GM12878 (cell line): ENCODE measurements at regions not wholly inside any gene's neighbourhood (a gene's known extent, or its start where the extent isn't known, plus 50 kb on each side); places are given as distances from the start of the nearest gene placed in this dataset.

ENCODE experiments used
- ATAC-seq: fragments of 200-7000 bp; cut with Tn5 transposase; 3 replicates; pipeline ENCODE4 v1.9.1; 2020; ENCODE audit warnings: mild to moderate bottlenecking, moderate library complexity
- BruUV-seq: library from RNA; stranded (reverse); fragments of 400-500 nt; replicated peaks from 2 replicates; lab custom pipeline; 2021; lab: Mats Ljungman, UMichigan
- CTCF ChIA-PET: fragments of 300-600 bp; sonication (Branson Sonifier 250); formaldehyde crosslinking; extraction: SDS; loops from one replicate; lab custom pipeline; 2021; ENCODE audit warnings: inconsistent platforms; lab: Yijun Ruan, JAX
- POLR2A ChIA-PET: fragments of 350-600 bp; formaldehyde crosslinking; extraction: SDS; loops from one replicate; lab custom pipeline; 2021; ENCODE audit warnings: inconsistent platforms; lab: Charles Lee
- RAD21 ChIA-PET: fragments of 300-600 bp; sonication (Branson Sonifier 250); formaldehyde crosslinking; loops from one replicate; lab custom pipeline; 2023; ENCODE audit warnings: antibody characterized with exemption; ENCODE audit not compliant: unreplicated experiment; lab: Charles Lee
- SMC1A ChIA-PET: fragments of 300-600 bp; sonication (Branson Sonifier 250); formaldehyde crosslinking; loops from one replicate; lab custom pipeline; 2023; ENCODE audit not compliant: unreplicated experiment, uncharacterized antibody; lab: Charles Lee
- DNase-seq: peaks from one replicate; pipeline ENCODE4 v3.0.0-alpha.2; 2011; ENCODE audit warnings: low read depth, low spot score
- FAIRE-seq: peaks from 3 replicates; lab custom pipeline; 2011; peaks lifted over from hg19 to GRCh38; lab: Jason Lieb, UNC
- H2AFZ ChIP-seq: 2 replicates; pipeline ENCODE4 v1.6.0; 2011; ENCODE audit warnings: low read depth, low read length, control low read depth; ENCODE audit not compliant: control insufficient read depth
- H3K27ac ChIP-seq: 2 replicates; pipeline ENCODE4 v1.5.1; 2011; ENCODE audit warnings: control low read depth; ENCODE audit not compliant: control insufficient read depth, insufficient read depth
- H3K27me3 ChIP-seq, 2 experiments: replicated peaks in 1 of 2; 2 replicates each; pipeline versions ENCODE4 v1.6.0 to v1.6.1; 2011; ENCODE audit warnings: low read length in 1 of 2; ENCODE audit not compliant: control insufficient read depth in 2 of 2, insufficient read depth in 2 of 2
- H3K36me3 ChIP-seq, 2 experiments: 2 replicates each; pipeline ENCODE4 v1.5.1; 2011; ENCODE audit warnings: low read length in 1 of 2; ENCODE audit not compliant: control insufficient read depth in 2 of 2, insufficient read depth in 2 of 2
- H3K4me1 ChIP-seq: 2 replicates; pipeline ENCODE4 v1.6.1; 2011; ENCODE audit warnings: mild to moderate bottlenecking, low read length, moderate library complexity, mixed read lengths; ENCODE audit not compliant: control insufficient read depth, insufficient read depth
- H3K4me2 ChIP-seq: 2 replicates; pipeline ENCODE4 v1.6.0; 2011; ENCODE audit warnings: control low read depth; ENCODE audit not compliant: control insufficient read depth, insufficient read depth
- H3K4me3 ChIP-seq: fragments of 200-600 bp; sonication (generic); 2 replicates; pipeline ENCODE4 v1.5.1; 2016
- H3K79me2 ChIP-seq: 2 replicates; pipeline ENCODE4 v1.6.0; 2011; ENCODE audit warnings: low read length; ENCODE audit not compliant: control insufficient read depth, insufficient read depth
- H3K9ac ChIP-seq: 2 replicates; pipeline ENCODE4 v1.8.0; 2011; ENCODE audit warnings: low read length, control low read depth, mixed read lengths; ENCODE audit not compliant: control insufficient read depth, insufficient read depth
- H3K9me3 ChIP-seq: replicated peaks from 3 replicates; pipeline ENCODE4 v1.5.1; 2011; ENCODE audit warnings: mild to moderate bottlenecking, low read length; ENCODE audit not compliant: control insufficient read depth, insufficient read depth
- H4K20me1 ChIP-seq: 2 replicates; pipeline ENCODE4 v1.6.0; 2011; ENCODE audit not compliant: control insufficient read depth, insufficient read depth
- CREM ChIP-seq: IDR thresholded peaks from 2 replicates; pipeline ENCODE4 v1.6.1; 2014; ENCODE audit warnings: antibody characterized with exemption, low read depth
- EGR1 ChIP-seq, 2 experiments: IDR thresholded peaks; 1 replicate in 1 of 2; 2 replicates in 1 of 2; pipeline ENCODE4 v1.6.1; 2011 to 2012; ENCODE audit warnings: low read depth in 2 of 2, low read length in 2 of 2, borderline replicate concordance in 1 of 2, mild to moderate bottlenecking in 1 of 2, moderate library complexity in 1 of 2
- POLR2A ChIP-seq: IDR thresholded peaks from 2 replicates; pipeline ENCODE4 v1.6.1; 2011; ENCODE audit warnings: low read depth, mild to moderate bottlenecking, low read length
- SIN3A ChIP-seq: IDR thresholded peaks from 2 replicates; pipeline ENCODE4 v1.6.1; 2012; ENCODE audit warnings: low read depth, low read length, improper control_type of control experiment
- SMAD1 ChIP-seq: fragments of 450-650 bp; IDR thresholded peaks from 2 replicates; pipeline ENCODE4 v1.6.1; 2018; ENCODE audit warnings: mild to moderate bottlenecking, low read depth; ENCODE audit not compliant: partially characterized antibody
- STAT3 ChIP-seq: IDR thresholded peaks from 2 replicates; pipeline ENCODE4 v1.6.1; 2011; ENCODE audit warnings: low read depth, low read length, improper control_type of control experiment
- WGBS: methylation state at CpG from one replicate; pipeline ENCODE4 v1.1.6; 2016; ENCODE audit warnings: low lambda C conversion rate; ENCODE audit not compliant: insufficient replicate concordance, insufficient coverage; ENCODE audit errors: missing lambda C conversion rate; 5-methylcytosine and 5-hydroxymethylcytosine counted together
- in situ Hi-C: fragments of 300-500 bp; cut with MboI; formaldehyde crosslinking; loops from 9 replicates; pipeline ENCODE4 v1.14.3; 2018; ENCODE audit warnings: mixed read lengths
- intact Hi-C: fragments of 100-400 bp; cut with micrococcal nuclease; formaldehyde crosslinking; loops from one replicate; pipeline ENCODE4 v1.14.2; 2022; ENCODE audit not compliant: unreplicated experiment
- TF ChIP-seq, protein P1 (sequence below): IDR thresholded peaks from 2 replicates; pipeline ENCODE4 v1.6.1; 2012; ENCODE audit warnings: improper control_type of control experiment, low read depth, low read length; ENCODE audit not compliant: insufficient replicate concordance
- TF ChIP-seq, protein P2 (sequence below): fragments of 450-650 bp; IDR thresholded peaks from 2 replicates; pipeline ENCODE4 v1.6.1; 2017; ENCODE audit warnings: borderline replicate concordance

DNA sequence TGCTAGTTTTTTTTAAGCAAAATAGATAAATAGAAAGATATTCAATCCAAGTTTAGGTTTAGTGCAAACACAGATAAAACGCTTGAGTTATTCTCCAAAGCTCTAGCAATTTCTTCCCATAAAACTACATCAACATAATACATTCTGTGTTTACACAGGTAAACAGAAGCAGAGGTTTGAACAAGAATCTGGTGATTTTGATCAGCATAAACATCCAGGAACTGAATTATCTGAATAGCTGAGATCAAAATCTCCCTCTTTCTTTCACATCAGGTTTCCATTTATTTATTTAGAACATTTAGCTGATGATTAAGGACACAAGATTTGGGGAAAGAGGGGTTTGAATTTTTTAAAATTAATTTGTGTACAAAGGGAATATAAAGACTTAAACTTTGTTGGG lies 1564.6 kb downstream of the MRPL39 start:
- in situ Hi-C loops (no loop called here), intact Hi-C loops (no loop called here)
- Histone ChIP-seq H3K79me2 (no peaks in the 10 kb centered on the region), H3K9me3 (no peaks in the 10 kb centered on the region), H3K9ac (no peak overlapping the region), H3K4me1 (no peaks in the 10 kb centered on the region), H3K4me2 (no peak overlapping the region), H3K27ac (no peak overlapping the region), H3K27me3 (no peaks in the 10 kb centered on the region), H2AFZ (no peak overlapping the region), H3K36me3 (no peaks in the 10 kb centered on the region), H4K20me1 (no peaks in the 10 kb centered on the region), H3K4me3 (no peak overlapping the region)
- POLR2A ChIA-PET, result no interaction called here
- CTCF ChIA-PET, result no interaction called here
- SMC1A ChIA-PET, result interaction anchor here (0.6 kb wide), 1 partner anchor 314 kb away, joined by 5 read pairs; no protein-coding TSS in a partner anchor
- no peak for ATAC-seq
- no peak for TF ChIP-seq EGR1 (IDR thresholded peaks at IDR 0.05; ENCODE audit: borderline replicate concordance in 1 of 2, low read depth in 2 of 2, low read length in 2 of 2)
- TF ChIP-seq POLR2A, result no peak
- TF ChIP-seq, protein P1, sequence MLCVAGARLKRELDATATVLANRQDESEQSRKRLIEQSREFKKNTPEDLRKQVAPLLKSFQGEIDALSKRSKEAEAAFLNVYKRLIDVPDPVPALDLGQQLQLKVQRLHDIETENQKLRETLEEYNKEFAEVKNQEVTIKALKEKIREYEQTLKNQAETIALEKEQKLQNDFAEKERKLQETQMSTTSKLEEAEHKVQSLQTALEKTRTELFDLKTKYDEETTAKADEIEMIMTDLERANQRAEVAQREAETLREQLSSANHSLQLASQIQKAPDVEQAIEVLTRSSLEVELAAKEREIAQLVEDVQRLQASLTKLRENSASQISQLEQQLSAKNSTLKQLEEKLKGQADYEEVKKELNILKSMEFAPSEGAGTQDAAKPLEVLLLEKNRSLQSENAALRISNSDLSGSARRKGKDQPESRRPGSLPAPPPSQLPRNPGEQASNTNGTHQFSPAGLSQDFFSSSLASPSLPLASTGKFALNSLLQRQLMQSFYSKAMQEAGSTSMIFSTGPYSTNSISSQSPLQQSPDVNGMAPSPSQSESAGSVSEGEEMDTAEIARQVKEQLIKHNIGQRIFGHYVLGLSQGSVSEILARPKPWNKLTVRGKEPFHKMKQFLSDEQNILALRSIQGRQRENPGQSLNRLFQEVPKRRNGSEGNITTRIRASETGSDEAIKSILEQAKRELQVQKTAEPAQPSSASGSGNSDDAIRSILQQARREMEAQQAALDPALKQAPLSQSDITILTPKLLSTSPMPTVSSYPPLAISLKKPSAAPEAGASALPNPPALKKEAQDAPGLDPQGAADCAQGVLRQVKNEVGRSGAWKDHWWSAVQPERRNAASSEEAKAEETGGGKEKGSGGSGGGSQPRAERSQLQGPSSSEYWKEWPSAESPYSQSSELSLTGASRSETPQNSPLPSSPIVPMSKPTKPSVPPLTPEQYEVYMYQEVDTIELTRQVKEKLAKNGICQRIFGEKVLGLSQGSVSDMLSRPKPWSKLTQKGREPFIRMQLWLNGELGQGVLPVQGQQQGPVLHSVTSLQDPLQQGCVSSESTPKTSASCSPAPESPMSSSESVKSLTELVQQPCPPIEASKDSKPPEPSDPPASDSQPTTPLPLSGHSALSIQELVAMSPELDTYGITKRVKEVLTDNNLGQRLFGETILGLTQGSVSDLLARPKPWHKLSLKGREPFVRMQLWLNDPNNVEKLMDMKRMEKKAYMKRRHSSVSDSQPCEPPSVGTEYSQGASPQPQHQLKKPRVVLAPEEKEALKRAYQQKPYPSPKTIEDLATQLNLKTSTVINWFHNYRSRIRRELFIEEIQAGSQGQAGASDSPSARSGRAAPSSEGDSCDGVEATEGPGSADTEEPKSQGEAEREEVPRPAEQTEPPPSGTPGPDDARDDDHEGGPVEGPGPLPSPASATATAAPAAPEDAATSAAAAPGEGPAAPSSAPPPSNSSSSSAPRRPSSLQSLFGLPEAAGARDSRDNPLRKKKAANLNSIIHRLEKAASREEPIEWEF, result no peak
- TF ChIP-seq STAT3, result no peak
- TF ChIP-seq, protein P2, sequence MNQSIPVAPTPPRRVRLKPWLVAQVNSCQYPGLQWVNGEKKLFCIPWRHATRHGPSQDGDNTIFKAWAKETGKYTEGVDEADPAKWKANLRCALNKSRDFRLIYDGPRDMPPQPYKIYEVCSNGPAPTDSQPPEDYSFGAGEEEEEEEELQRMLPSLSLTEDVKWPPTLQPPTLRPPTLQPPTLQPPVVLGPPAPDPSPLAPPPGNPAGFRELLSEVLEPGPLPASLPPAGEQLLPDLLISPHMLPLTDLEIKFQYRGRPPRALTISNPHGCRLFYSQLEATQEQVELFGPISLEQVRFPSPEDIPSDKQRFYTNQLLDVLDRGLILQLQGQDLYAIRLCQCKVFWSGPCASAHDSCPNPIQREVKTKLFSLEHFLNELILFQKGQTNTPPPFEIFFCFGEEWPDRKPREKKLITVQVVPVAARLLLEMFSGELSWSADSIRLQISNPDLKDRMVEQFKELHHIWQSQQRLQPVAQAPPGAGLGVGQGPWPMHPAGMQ, result no peak
- no peak for TF ChIP-seq SMAD1
- no peak for TF ChIP-seq SIN3A
- TF ChIP-seq CREM, result no peak
- 0% methylated on average over 1 of the region's 1 CpG for WGBS
- no TSS peak for BruUV-seq
- DNase-seq, result no peak
- no peak for FAIRE-seq
- RAD21 ChIA-PET, result no interaction called here
